Stimulated activated CD8-positive, alpha-beta memory T cell treated with anti-CD3 and anti-CD28 coated beads, Interleukin-4, amount 100 ng/mL, for 4 hours (primary cell): ENCODE measurements at regions not wholly inside any gene's neighbourhood (a gene's known extent, or its start where the extent isn't known, plus 50 kb on each side); places are given as distances from the start of the nearest gene placed in this dataset.
"Not testable (repeated sequence)": the region's sequence is repeated elsewhere in the genome, so short reads cannot be mapped to it uniquely, and the experiment has no call there.

Experiments
- DNase-seq, 2 donors: peaks; one replicate each; pipeline ENCODE4 v3.0.0-alpha.2; 2020; ENCODE audit warnings: low read depth in 2 of 2, low spot score in 1 of 2

DNA sequence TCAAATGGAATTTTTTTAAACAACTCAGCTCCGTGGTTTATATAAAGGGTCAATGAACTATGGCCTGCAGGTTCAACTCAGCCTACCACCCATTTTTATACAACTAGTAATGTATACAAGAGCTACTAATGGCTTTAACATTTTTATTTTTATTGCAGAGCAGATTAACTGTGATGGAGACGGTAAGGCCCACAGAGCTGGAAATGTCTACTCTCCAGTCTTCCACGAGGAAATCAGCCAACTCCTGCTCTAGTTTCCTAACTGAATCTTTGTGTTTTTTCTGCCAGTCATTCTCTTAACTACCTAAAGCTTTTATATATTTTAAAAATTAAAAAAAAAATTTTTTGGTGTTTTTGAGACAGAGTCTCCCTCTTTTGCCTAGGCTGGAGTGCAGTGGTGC lies 385.1 kb upstream of the MAF start:
- no peak for DNase-seq

DNA sequence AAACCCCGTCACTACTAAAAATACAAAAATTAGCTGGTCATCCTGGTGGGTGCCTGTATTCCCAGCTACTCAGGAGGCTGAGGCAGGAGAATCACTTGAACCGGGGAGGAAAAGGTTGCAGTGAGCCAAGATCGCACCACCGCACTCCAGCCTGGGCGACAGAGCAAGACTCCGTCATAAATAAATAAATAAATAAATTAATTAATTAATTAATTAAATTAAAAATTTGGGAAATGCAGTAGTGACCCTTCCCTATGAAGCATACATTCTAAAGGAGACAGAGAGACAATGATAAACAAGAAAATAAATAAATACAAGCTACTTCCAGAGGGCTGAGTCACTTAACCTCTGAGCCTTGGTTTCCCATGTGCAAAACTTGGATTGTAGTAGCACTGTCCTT lies 383.6 kb upstream of the MAF start:
- DNase-seq: not testable (repeated sequence)

DNA sequence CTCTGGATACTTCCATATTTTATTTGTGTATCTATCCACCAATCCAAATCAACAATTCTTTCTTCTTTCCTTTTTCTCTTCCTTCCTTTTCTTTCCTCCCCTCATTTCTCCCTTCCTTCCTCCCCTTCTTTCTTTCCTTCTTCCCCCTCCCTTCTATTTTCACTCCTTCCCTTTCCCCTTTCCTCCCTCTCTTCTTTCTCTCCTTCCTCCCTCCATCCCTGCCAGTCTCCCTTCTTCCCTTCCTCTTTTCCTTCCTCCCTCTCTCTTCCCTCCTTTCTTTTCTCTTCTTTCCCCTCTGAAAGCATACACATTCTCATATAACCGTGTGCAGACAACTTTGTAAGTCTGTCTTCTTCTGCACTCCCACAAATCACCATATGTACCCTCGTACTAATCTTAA lies 382.3 kb upstream of the MAF start:
- DNase-seq: no peak

DNA sequence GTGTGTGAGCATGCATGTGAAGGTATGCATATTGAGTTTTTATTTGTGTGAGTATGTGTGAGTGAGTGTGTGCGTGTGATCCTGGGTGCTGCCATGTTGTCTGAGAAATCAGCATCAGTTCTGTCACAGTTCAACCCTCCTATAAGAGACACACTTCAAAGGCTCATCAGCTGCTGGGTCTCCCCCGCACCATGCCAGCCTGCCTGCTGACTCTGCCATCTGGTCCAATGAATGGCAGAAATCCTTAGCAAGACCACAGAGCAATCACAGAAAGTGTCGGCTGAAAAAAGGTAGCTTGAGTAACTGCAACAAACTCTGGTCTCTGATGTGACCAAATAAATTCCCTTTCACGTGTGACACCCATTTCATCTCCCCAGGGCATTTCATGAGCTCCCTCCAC lies 381.8 kb upstream of the MAF start:
- no peak for DNase-seq

DNA sequence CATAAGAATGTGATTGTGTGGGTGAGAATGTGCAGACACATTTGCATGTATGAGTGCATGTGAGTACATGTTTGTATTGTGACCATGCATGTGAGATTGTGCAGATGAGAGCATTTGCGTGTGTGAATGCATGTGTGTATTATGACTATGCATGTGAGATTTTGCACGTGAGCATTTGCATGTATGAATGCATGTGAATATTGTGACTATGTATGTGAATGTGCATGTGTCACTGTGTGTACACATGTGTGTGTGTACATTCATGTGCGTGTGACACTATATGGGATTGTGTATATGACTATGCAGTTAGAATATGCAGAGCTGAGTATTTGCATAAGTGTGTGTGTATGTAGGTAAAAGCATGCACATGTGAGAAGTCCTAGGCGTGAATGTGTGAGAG lies 381.3 kb upstream of the MAF start:
- DNase-seq: no peak

DNA sequence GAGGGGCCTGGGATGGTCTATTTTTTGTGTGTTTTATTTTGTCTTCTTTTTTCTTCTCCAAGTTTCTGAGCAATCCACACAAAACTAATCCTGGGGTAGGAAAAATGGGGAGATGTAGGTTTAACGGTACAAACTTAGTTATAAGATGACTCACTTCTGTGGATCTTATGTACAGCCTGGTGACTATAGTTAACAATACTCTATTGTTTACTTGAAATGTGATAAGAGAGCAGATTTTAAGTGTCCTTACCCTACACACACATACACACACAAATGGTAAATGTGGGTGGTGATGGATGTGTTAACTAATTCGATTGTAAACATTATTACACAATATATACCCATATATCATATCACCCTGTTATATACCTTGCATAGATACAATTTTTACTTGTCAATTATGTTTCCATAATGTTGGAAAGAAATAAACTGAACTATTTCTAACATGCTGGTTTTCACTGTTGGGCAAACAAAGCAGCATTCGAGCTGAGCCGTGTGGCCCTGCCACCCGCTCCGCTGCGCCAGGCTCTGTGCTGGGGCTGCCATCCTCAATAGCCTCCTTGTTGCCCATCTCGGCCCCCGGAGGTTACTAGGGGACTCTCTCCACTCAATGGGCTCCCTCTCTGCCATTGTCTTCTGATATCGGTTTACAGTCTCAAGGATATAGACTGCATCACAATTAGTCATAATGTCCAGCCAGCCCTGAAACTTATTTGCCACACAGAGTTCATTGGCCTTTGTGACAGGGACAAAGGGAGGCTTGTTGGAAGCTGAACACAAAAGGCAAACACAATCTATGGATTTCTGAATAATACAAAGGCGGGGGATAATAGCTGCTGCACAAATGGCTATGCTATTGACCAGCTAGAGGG lies 380.3 kb upstream of the MAF start:
- DNase-seq: no peak

DNA sequence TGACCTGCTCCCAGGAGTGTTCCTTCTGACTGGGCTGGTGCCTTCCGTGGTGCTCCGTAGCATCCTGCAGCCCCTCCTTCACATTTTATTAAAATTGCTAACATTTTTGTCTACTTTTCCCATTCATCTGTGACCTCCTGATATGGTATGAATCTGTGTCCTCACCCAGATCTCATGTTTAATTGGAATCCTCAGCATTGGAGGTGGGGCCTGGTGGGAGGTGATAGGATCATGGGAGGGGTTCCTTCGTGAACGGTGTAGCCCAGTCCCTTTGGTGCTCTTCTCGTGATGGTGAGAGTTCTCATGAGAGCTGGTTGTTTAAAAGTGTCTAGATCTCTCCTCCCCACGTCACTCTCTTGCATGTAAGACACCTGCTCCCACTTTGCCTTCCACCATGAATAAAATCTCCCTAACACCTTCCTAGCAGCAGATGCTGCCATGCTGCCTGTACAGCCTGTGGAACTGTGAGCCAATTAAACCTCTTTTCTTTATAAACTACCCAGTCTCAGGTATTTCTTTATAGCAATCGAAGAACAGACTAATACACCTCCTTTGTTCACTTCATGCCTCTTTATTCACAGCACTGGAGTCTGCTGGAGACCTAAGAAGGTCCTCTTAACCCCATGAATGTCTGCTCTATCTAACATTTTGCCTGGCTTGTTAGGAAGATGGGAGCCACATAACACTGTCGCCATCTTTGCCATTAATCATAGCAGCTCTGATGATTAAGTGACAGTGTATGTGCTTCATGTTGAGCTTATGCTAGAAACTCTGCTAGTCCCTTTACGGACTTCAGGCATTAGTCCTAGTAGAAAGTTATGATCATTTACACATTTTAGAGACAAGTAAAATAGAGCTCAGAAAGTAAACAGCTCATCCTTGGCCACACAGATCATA lies 377.7 kb upstream of the MAF start:
- DNase-seq: no peak

DNA sequence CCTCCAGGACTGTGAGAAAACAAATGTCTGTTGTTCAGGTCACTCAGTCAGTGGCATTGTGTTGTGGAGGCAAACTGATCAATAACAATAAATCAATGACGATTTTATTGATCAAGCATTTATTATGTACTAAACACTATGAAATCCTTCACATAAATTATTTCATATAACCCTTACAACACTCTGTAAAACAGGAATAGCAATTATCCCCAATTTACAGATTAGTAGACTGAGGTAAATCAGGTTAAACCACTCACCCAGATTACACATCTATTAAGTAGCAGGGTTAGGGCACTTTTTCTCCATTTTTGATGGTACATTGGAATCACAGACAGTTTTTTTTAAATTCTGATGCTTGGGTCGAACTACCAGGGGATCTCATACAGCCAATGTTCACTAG lies 372.8 kb upstream of the MAF start:
- DNase-seq: no peak

DNA sequence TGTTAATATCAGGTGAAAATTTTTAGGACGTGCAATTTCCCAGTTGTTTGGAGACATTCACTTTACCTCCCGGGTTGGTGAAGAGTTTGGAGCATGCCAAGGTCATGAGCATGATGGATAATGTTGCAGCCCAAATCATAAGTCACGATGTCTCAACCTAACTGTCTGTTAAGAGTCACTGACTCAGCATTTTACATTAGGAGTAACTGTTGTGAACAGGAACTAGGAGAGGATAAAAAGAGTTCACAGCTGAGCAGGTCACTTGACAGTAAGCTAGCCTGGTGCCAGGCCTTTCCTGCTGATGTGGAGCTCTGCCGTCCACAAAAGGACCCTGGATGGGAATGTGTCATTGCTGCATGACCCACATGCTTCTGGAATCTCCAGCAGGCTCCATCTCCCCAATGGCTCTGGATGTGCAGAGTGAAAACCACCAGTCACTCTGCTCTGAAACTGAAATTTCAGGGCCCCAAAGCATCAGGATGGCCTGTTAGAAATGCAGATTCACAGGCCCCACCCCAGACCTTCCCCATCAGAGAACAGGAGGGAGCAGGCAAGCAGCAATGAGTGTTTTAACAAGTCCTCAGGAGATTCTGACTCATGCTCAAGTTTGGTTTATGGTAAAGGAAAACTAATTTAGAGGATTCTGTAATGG lies 371.6 kb upstream of the MAF start:
- no peak for DNase-seq

DNA sequence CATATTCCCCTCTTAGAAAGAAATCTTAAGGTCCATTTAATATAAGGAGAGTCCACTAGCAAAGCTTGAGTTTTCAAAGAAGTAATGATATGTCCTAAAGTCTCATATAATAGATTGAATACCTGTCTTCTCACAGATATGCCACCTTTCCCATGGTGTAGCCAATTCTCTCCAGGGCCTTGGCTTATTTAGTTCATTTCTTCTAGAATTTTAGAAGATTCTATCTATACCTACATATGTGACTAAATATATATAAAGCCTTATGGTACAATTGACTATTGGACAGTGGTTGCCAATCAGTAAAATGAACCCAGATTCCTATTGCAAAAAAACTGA lies 370.7 kb upstream of the MAF start:
- no peak for DNase-seq

DNA sequence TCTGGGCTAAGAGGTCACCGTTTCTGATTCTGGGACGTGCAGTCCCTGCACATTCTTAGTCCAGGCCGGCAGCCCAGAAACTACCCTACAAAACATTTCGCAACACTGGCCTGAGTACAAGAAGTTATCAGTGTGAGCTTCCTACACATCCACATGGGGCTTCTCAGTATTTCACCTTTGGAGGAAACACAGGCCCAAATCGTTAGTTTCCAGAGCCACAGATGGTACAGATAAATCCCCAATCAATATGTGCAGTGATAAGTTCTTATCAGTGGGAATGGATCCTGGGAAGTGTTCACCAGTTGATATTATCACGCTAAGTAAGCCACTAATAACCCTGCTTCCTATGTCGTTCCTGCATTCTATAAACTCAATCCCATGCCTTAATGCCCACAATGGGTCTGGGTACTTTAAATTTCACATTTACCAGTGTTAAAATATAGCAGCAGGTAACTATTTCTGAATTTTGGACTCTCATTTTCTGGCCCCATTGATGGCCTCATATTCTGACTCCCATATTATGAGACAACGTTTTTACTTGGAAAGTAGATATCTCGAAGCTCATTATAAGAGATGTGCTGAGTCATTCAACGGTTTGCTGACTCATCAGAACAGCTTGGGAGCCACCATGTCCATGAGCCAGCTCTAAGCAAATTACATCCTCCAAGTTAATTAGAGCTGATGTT lies 370.2 kb upstream of the MAF start:
- no peak for DNase-seq

DNA sequence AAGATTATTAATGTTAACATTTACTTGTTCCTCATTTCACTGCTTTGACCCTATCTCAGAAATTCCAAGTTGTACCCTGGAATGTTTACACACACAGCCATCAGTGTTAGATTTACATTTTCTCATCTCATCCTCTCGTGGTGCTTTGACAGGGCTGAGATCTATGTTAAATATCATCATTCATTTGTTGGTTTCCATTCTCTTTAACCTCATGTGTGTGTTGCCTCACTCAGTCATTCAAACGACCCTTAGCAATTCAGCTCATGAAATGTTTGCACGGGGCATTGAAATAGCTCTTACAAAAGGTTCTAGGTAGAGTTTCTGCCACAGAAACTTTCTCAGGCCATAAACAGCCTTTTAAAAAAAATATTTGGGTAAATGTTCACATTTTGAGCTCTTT lies 369.6 kb upstream of the MAF start:
- no peak for DNase-seq

DNA sequence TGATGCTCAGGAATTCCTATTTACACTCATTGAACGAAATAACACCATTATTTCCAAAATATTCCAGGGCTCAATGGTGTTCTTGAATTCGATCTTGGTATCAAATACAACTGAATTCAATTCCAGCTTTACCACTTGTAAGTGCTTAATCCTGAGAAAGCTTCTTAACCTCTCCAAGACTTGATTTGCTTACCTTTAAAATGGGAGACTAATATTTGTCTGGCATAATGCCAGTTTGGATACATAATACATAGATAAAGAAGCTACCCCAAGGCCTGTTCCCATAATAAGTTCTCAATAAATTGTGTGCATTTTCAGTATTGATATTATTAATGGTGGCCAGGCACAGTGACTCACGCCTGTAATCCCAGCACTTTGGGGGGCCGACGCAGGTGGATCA lies 368.9 kb upstream of the MAF start:
- DNase-seq: no peak

DNA sequence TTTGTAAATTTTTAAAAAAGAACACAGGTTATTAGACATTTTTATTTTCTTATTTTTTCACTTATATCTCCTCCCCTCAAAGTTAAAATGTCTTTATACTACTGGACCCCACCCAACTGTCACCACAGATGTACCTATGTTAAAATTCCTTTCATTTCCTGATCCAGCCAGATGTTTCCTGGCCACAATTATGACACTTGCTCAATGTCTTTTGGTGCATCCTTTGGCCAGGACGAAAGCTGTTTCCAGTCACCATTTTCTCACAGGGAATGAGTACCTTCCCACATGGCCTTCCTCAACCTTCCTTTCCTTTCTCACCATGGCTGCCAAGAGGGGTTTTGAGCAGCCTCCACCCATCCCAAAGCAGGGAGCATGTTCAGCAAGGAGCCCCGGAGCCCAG lies 365.7 kb upstream of the MAF start:
- DNase-seq: no peak

DNA sequence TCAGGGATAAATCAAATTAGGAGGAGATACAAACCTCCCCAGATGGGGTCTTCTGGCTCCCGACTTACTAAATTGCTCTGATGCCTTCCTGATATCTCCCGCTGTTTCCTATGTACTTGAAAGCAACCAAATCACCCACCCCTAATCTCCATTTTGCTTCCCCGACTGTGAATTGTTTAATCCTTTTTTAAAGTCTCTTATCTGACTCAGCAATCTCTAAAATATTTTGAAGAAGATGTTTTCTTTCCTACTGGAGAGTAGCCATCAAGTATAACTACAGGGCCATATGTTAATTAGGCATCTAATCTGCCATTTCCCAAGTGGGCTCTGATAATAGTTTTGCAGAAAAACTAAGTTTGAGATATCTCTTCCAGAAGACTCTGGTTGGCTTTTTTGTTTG lies 365.2 kb upstream of the MAF start:
- DNase-seq: no peak

DNA sequence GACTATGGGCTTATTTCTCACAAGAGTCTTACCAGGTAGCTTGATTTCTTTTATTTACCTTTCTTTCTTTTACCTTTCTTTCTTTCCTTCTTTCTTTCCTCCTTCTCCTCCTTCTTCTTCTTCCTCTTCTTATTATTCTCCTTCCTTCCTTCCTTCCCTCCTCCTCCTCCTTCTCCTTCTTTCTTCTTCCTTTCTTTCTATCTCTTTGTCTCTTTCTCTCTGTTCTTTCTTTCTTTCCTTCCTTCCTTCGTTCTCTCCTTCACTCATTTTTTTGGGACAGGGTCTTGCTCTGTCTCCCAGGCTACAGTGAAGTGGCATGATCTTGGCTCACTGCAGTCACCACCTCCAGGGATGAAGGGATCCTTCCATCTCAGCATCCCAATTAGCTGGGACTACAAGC lies 363.6 kb upstream of the MAF start:
- no peak for DNase-seq

DNA sequence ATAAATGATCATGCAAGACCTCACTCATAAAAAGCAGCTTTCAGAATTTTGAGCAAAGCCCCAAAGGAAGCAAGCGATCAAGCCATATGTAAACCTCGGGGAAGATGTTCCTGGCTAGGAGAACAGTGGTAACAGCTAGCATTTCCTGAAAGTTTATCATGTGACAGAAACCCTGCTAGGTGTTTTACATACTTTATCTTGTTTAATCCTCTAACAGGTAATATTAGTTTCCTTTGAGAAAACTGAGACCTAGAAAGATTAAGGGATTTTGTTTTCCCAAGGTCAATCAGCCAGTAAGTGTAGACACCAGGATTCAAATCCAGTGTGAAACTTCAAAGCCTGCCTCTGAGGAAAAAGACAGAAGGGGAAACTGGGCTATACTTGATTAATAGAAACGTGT lies 362.4 kb upstream of the MAF start:
- DNase-seq: no peak

DNA sequence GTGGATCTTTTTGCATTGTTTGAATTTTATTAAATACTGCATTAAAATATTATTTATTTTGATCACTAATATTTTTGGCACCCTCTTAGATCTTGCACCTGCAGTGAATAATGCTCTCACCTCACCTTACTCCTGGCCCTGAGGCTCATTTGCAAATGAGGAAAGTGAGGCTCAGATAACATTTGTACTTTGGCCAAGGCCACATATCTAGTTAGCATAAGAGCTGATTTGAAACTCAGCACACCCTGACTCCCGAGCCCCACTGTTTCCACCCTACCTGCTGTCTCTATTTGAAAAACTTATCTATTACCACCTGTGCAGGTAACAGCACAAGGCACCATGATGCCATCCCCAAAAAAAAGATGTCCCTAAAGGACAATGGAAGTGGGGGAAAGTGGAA lies 358.7 kb upstream of the MAF start:
- DNase-seq: no peak

DNA sequence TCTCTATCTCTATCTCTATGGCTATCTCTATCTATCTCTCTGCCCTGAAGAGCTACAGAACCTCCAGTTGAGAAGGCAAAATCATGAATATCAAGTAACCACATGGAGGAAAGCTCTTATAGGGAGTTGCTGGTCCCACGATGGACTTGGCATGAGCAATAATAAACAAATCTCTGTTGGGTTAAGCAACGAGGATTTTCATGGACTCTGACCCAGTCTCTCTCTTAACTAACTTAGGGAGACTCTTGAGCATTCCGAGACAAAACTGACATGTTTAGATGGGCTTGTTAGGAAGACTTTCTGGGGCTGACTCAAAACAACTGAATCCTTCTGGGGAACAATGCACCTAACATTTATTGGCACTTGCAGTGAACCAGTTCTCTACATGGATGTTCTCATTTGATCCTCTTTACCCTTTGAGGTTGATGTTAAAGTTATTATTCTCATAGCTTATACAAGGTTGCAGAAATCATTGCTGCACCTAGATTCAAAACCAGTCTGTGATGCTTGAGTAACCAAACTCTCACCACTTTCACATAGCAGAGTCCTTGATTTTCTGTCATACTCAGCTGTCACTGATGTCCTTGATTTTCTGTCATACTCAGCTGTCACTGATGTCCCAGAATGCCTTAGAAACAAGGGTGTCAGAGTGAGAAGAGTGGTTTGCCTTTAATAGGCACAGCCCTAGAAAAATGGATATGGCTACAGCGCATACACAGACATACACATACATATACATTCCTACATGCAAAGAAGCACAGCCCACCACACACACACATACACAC lies 354.6 kb upstream of the MAF start:
- DNase-seq: no peak

DNA sequence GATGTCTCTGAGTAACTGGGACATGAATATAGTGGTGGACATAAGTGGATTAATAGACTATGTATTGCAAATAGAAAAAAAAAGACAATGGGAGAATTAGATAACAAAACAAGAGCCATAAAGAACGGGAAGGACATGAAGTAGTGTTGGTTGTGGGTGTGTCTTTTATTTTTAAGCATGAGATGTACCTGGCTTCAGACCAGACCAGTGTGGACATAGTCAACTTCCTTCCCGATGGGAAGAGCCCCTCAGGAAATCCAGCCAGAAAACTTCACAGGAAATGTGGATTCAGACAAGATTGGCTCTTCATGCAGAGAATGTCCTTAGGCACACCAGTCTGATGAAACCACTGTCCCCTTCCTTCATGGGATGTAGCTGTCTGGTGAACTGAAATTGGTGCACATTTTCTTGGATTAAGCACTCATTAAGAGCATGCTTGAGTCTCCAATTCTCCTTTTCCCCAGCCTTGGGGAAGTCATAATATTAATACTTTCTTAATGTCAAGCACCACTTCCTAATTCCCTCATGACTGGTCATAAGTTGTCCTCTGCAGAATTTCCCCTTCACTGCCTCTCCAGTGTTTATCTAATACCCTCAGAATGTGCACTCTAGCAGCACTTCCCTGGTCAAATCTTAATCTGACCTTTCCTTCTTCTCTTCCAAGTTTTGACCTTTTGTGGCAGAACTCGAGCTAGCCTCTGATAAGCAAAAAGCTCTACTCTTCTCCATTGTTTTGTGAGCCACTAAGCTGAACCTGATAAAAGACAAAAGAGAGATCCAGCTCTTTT lies 350.6 kb upstream of the MAF start:
- no peak for DNase-seq
